KMS-11 (cell line): ENCODE measurements at regions not wholly inside any gene's neighbourhood (a gene's known extent, or its start where the extent isn't known, plus 50 kb on each side); places are given as distances from the start of the nearest gene placed in this dataset.

Source experiments
- H2AFZ ChIP-seq: fragments of 200-600 bp; sonication (generic); 2 replicates; pipeline ENCODE4 v1.6.1; 2016; ENCODE audit warnings: antibody characterized with exemption, mixed run types, low read depth
- H3K27ac ChIP-seq: fragments of 200-600 bp; sonication (generic); 2 replicates; pipeline ENCODE4 v1.6.1; 2016; ENCODE audit warnings: mild to moderate bottlenecking, mixed run types
- H3K27me3 ChIP-seq: fragments of 200-600 bp; sonication (generic); 2 replicates; pipeline ENCODE4 v1.6.1; 2017; ENCODE audit warnings: mild to moderate bottlenecking, low read depth, mixed run types, moderate library complexity; ENCODE audit not compliant: insufficient read depth
- H3K36me3 ChIP-seq: fragments of 200-600 bp; sonication (generic); 2 replicates; pipeline ENCODE4 v1.6.1; 2017; ENCODE audit warnings: mild to moderate bottlenecking, mixed run types; ENCODE audit not compliant: insufficient read depth
- H3K4me1 ChIP-seq: fragments of 200-600 bp; sonication (generic); 2 replicates; pipeline ENCODE4 v1.6.1; 2016; ENCODE audit warnings: mild to moderate bottlenecking, low read depth, mixed run types; ENCODE audit not compliant: poor library complexity, severe bottlenecking
- H3K4me2 ChIP-seq: fragments of 200-600 bp; sonication (generic); 2 replicates; pipeline ENCODE4 v1.7.0; 2016; ENCODE audit warnings: mild to moderate bottlenecking, mixed run types
- H3K4me3 ChIP-seq: fragments of 200-600 bp; sonication (generic); IDR thresholded peaks from 2 replicates; pipeline ENCODE4 v1.6.1; 2017; ENCODE audit warnings: low read depth, low read length, mixed read lengths; ENCODE audit not compliant: insufficient read depth
- H3K79me2 ChIP-seq: fragments of 200-600 bp; sonication (generic); 2 replicates; pipeline ENCODE4 v1.6.1; 2016; ENCODE audit warnings: low read depth, mixed run types; ENCODE audit not compliant: insufficient read depth
- H3K9ac ChIP-seq: fragments of 200-600 bp; sonication (generic); 2 replicates; pipeline ENCODE4 v1.6.1; 2016; ENCODE audit warnings: mild to moderate bottlenecking, mixed run types
- H4K20me1 ChIP-seq: fragments of 200-600 bp; sonication (generic); 2 replicates; pipeline ENCODE4 v1.6.1; 2016; ENCODE audit warnings: mild to moderate bottlenecking, mixed run types; ENCODE audit not compliant: insufficient read depth
- CTCF ChIP-seq: fragments of 200-600 bp; sonication (generic); conservative IDR thresholded peaks from 2 replicates; pipeline ENCODE4 v1.6.1; 2017; ENCODE audit warnings: low read depth, mild to moderate bottlenecking, antibody characterized with exemption, low read length, moderate library complexity, mixed read lengths

GRCh38 chr2:21580391-21580790, 456.6 kb downstream of the TDRD15 start:
- H3K4me1 ChIP-seq: no peaks in the 10 kb centered on the region
- no peak overlapping the region for H3K27ac ChIP-seq
- H3K79me2 ChIP-seq: no peaks in the 10 kb centered on the region
- no peak overlapping the region for H2AFZ ChIP-seq
- no peaks in the 10 kb centered on the region for H3K27me3 ChIP-seq
- no peaks in the 10 kb centered on the region for H4K20me1 ChIP-seq
- H3K4me2 ChIP-seq: no peak overlapping the region
- H3K9ac ChIP-seq: no peak overlapping the region
- TF ChIP-seq CTCF: no peak
- no peaks in the 10 kb centered on the region for H3K36me3 ChIP-seq
- no peak overlapping the region for H3K4me3 ChIP-seq

GRCh38 chr2:21585881-21586280, 462.1 kb downstream of the TDRD15 start:
- Histone ChIP-seq H3K4me1 (no peaks in the 10 kb centered on the region), H3K27me3 (no peaks in the 10 kb centered on the region), H3K4me3 (no peak overlapping the region), H4K20me1 (no peaks in the 10 kb centered on the region), H2AFZ (no peak overlapping the region), H3K79me2 (no peaks in the 10 kb centered on the region), H3K4me2 (no peak overlapping the region), H3K27ac (no peak overlapping the region), H3K9ac (no peak overlapping the region), H3K36me3 (no peaks in the 10 kb centered on the region)
- TF ChIP-seq CTCF: no peak

- no peak overlapping the region for H2AFZ ChIP-seq
- no peak overlapping the region for H3K27ac ChIP-seq
- TF ChIP-seq CTCF: no peak
- no peaks in the 10 kb centered on the region for H3K4me1 ChIP-seq
- H3K79me2 ChIP-seq: no peaks in the 10 kb centered on the region
- no peaks in the 10 kb centered on the region for H4K20me1 ChIP-seq
- H3K9ac ChIP-seq: no peak overlapping the region
- no peaks in the 10 kb centered on the region for H3K27me3 ChIP-seq
- no peak overlapping the region for H3K4me3 ChIP-seq
- H3K4me2 ChIP-seq: no peak overlapping the region
- no peaks in the 10 kb centered on the region for H3K36me3 ChIP-seq
Observed at GRCh38 chr2:21590026-21590690, 466.4 kb downstream of the TDRD15 start.

GRCh38 chr2:21591926-21592325, 468.2 kb downstream of the TDRD15 start:
- TF ChIP-seq CTCF: no peak
- Histone ChIP-seq H3K4me2 (no peak overlapping the region), H4K20me1 (no peaks in the 10 kb centered on the region), H3K4me1 (no peaks in the 10 kb centered on the region), H3K36me3 (no peaks in the 10 kb centered on the region), H3K79me2 (no peaks in the 10 kb centered on the region), H3K27me3 (no peaks in the 10 kb centered on the region), H2AFZ (no peak overlapping the region), H3K9ac (no peak overlapping the region), H3K4me3 (no peak overlapping the region), H3K27ac (no peak overlapping the region)
